Neural cell (in vitro differentiated cells): ENCODE measurements at regions not wholly inside any gene's neighbourhood (a gene's known extent, or its start where the extent isn't known, plus 50 kb on each side); places are given as distances from the start of the nearest gene placed in this dataset.

Source experiments
- H2AFZ ChIP-seq: fragments of 200-600, 300-800 bp; sonication (generic), shearing (Covaris generic); 2 replicates; pipeline ENCODE4 v1.6.0; 2014; ENCODE audit warnings: low read depth, mild to moderate bottlenecking, antibody characterized with exemption, low read length, moderate library complexity
- H3F3A ChIP-seq: fragments of 200-600 bp; shearing (Covaris generic); 2 replicates; pipeline ENCODE4 v1.6.1; 2016; ENCODE audit warnings: mild to moderate bottlenecking, moderate library complexity, mixed read lengths, antibody characterized with exemption, low read length; ENCODE audit not compliant: insufficient read depth, poor library complexity, severe bottlenecking
- H3K27ac ChIP-seq: fragments of 200-600, 300-800 bp; sonication (generic), shearing (Covaris generic); 2 replicates; pipeline ENCODE4 v1.5.1; 2014; ENCODE audit warnings: mild to moderate bottlenecking, low read length, moderate library complexity
- H3K27me3 ChIP-seq: fragments of 300-800, 200-600 bp; sonication (generic), shearing (Covaris generic); 2 replicates; pipeline ENCODE4 v1.6.0; 2014; ENCODE audit warnings: mild to moderate bottlenecking, low read depth, low read length, moderate library complexity; ENCODE audit not compliant: insufficient read depth
- H3K36me3 ChIP-seq: fragments of 300-800, 200-600 bp; sonication (generic), shearing (Covaris generic); 2 replicates; pipeline ENCODE4 v1.5.1; 2014; ENCODE audit warnings: mild to moderate bottlenecking, antibody characterized with exemption, low read length, moderate library complexity; ENCODE audit not compliant: insufficient read depth
- H3K4me2 ChIP-seq: fragments of 300-800, 200-600 bp; sonication (generic), shearing (Covaris generic); 2 replicates; pipeline ENCODE4 v1.6.0; 2014; ENCODE audit warnings: mild to moderate bottlenecking, low read length
- H3K4me3 ChIP-seq: fragments of 300-800, 200-600 bp; sonication (generic), shearing (Covaris generic); 2 replicates; pipeline ENCODE4 v1.5.1; 2014; ENCODE audit warnings: mild to moderate bottlenecking, low read length, moderate library complexity
- H3K79me2 ChIP-seq: fragments of 200-600 bp; shearing (Covaris generic); replicated peaks from 2 replicates; pipeline ENCODE4 v1.6.0; 2014; ENCODE audit warnings: mild to moderate bottlenecking, low read length, moderate library complexity; ENCODE audit not compliant: insufficient read depth
- H3K9ac ChIP-seq: fragments of 300-800, 200-600 bp; sonication (generic), shearing (Covaris generic); 2 replicates; pipeline ENCODE4 v1.6.1; 2016; ENCODE audit warnings: mild to moderate bottlenecking, low read length, mixed read lengths
- H3K9me2 ChIP-seq: fragments of 200-600 bp; shearing (Covaris generic); 2 replicates; pipeline ENCODE4 v1.6.1; 2016; ENCODE audit warnings: mild to moderate bottlenecking, low read length, mixed read lengths; ENCODE audit not compliant: insufficient read depth
- H3K9me3 ChIP-seq: fragments of 200-600, 300-800 bp; sonication (generic), shearing (Covaris generic); 2 replicates; pipeline ENCODE4 v1.6.1; 2016; ENCODE audit warnings: mild to moderate bottlenecking, mixed run types, low read length, moderate library complexity, mixed read lengths
- H4K20me1 ChIP-seq: fragments of 200-600 bp; shearing (Covaris generic); 2 replicates; pipeline ENCODE4 v1.6.1; 2016; ENCODE audit warnings: mild to moderate bottlenecking, mixed run types; ENCODE audit not compliant: insufficient read depth
- EP300 ChIP-seq: fragments of 450-650 bp; conservative IDR thresholded peaks from 2 replicates; pipeline ENCODE4 v1.6.1; 2014; ENCODE audit warnings: antibody characterized with exemption, mild to moderate bottlenecking, moderate library complexity; ENCODE audit not compliant: poor library complexity, severe bottlenecking
- EZH2 ChIP-seq: fragments of 200-600, 300-800 bp; shearing (Covaris generic), sonication (generic); IDR thresholded peaks from 2 replicates; pipeline ENCODE4 v1.6.1; 2014; ENCODE audit warnings: antibody characterized with exemption, low read length, borderline replicate concordance, mild to moderate bottlenecking; ENCODE audit not compliant: insufficient read depth, poor library complexity, severe bottlenecking
- MXI1 ChIP-seq: fragments of 450-650 bp; conservative IDR thresholded peaks from 2 replicates; pipeline ENCODE4 v1.6.1; 2014; ENCODE audit warnings: antibody characterized with exemption, mild to moderate bottlenecking; ENCODE audit not compliant: poor library complexity, severe bottlenecking
- POLR2AphosphoS5 ChIP-seq: IDR thresholded peaks from 2 replicates; pipeline ENCODE4 v1.6.1; 2012
- RAD21 ChIP-seq: fragments of 450-650 bp; conservative IDR thresholded peaks from 2 replicates; pipeline ENCODE4 v1.6.1; 2014; ENCODE audit warnings: antibody characterized with exemption, mild to moderate bottlenecking, moderate library complexity
- REST ChIP-seq: IDR thresholded peaks from 2 replicates; pipeline ENCODE4 v1.6.1; 2012; ENCODE audit warnings: borderline replicate concordance
- SMC3 ChIP-seq: fragments of 450-650 bp; conservative IDR thresholded peaks from 2 replicates; pipeline ENCODE4 v1.6.1; 2014; ENCODE audit warnings: antibody characterized with exemption, mild to moderate bottlenecking, moderate library complexity; ENCODE audit not compliant: poor library complexity
- TAF1 ChIP-seq: IDR thresholded peaks from 2 replicates; pipeline ENCODE4 v1.6.1; 2012; ENCODE audit warnings: low read depth
- TF ChIP-seq, protein P1 (sequence below): fragments of 450-650 bp; IDR thresholded peaks from 2 replicates; pipeline ENCODE4 v1.5.1; 2014; ENCODE audit warnings: antibody characterized with exemption, mild to moderate bottlenecking, moderate library complexity; ENCODE audit not compliant: poor library complexity, severe bottlenecking

DNA sequence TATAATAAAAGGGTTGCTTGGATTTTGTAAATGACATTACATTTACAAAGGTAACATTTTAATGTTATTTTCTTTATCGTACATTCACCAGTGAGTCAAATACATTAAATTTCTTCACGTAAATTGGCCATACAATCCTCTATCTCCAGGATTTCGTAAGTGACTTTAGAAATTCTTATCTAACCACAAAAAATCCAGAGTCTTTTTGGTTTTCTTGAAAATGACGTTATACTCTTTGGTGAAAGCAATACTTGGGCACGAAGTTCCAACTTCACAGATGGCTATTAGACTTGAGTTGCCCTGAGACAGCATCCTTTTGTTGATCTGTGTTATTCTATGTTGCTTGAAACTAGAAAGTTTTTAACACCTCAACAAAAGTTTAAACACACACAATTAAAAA, 87.4 kb upstream of the CDH10 start:
- Histone ChIP-seq H3K4me3 (no peak overlapping the region), H2AFZ (no peak overlapping the region), H3K79me2 (no peaks in the 10 kb centered on the region), H4K20me1 (no peaks in the 10 kb centered on the region), H3K4me2 (no peak overlapping the region), H3K27me3 (no peaks in the 10 kb centered on the region), H3K9me3 (no peaks in the 10 kb centered on the region), H3K9me2 (no peaks in the 10 kb centered on the region), H3K27ac (no peak overlapping the region), H3K36me3 (no peaks in the 10 kb centered on the region), H3K9ac (no peak overlapping the region), H3F3A (no peaks in the 10 kb centered on the region)
- TF ChIP-seq EZH2 (no peak), POLR2AphosphoS5 (no peak), SMC3 (no peak), RAD21 (no peak), REST (no peak), TAF1 (no peak), EP300 (no peak), MXI1 (no peak)
- TF ChIP-seq, protein P1, sequence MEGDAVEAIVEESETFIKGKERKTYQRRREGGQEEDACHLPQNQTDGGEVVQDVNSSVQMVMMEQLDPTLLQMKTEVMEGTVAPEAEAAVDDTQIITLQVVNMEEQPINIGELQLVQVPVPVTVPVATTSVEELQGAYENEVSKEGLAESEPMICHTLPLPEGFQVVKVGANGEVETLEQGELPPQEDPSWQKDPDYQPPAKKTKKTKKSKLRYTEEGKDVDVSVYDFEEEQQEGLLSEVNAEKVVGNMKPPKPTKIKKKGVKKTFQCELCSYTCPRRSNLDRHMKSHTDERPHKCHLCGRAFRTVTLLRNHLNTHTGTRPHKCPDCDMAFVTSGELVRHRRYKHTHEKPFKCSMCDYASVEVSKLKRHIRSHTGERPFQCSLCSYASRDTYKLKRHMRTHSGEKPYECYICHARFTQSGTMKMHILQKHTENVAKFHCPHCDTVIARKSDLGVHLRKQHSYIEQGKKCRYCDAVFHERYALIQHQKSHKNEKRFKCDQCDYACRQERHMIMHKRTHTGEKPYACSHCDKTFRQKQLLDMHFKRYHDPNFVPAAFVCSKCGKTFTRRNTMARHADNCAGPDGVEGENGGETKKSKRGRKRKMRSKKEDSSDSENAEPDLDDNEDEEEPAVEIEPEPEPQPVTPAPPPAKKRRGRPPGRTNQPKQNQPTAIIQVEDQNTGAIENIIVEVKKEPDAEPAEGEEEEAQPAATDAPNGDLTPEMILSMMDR, result no peak

- Histone ChIP-seq H3K36me3 (no peaks in the 10 kb centered on the region), H3K9ac (no peak overlapping the region), H3K27me3 (no peaks in the 10 kb centered on the region), H3K9me3 (no peaks in the 10 kb centered on the region), H3K4me3 (no peak overlapping the region), H3K4me2 (no peak overlapping the region), H4K20me1 (no peaks in the 10 kb centered on the region), H3K27ac (no peak overlapping the region), H3F3A (no peaks in the 10 kb centered on the region), H3K9me2 (no peaks in the 10 kb centered on the region), H2AFZ (no peak overlapping the region), H3K79me2 (no peaks in the 10 kb centered on the region)
- TF ChIP-seq SMC3, result no peak
- no peak for TF ChIP-seq TAF1
- TF ChIP-seq, protein P1, result no peak
- TF ChIP-seq REST, result no peak
- TF ChIP-seq MXI1, result no peak
- no peak for TF ChIP-seq EP300
- no peak for TF ChIP-seq POLR2AphosphoS5
- TF ChIP-seq EZH2, result no peak
- TF ChIP-seq RAD21, result no peak
These were observed 76.0 kb upstream of the CDH10 start for GRCh38 chr5:24720743-24721142.
